GM21528 (cell line): ENCODE measurements at regions not wholly inside any gene's neighbourhood (a gene's known extent, or its start where the extent isn't known, plus 50 kb on each side); places are given as distances from the start of the nearest gene placed in this dataset.
"Not testable (repeated sequence)": the region's sequence is repeated elsewhere in the genome, so short reads cannot be mapped to it uniquely, and the experiment has no call there.

Experiments
- ATAC-seq: cut with Tn5 transposase; IDR thresholded peaks from one replicate; pipeline ENCODE4 v1.9.1; 2021; ENCODE audit warnings: mild to moderate bottlenecking, moderate library complexity; ENCODE audit not compliant: unreplicated experiment, low FRiP score

GRCh38 chr20:39766333-39766732 is 804.2 kb downstream of the DHX35 start:
- ATAC-seq, result no peak

- no peak for ATAC-seq
Measured at GRCh38 chr20:39762716-39763115, 800.6 kb downstream of the DHX35 start.

GRCh38 chr20:39758876-39759275 is 796.7 kb downstream of the DHX35 start:
- no peak for ATAC-seq

- no peak for ATAC-seq
Measured at GRCh38 chr20:39756828-39757227, 794.7 kb downstream of the DHX35 start.

- no peak for ATAC-seq
Measured at GRCh38 chr20:39756369-39756768, 794.2 kb downstream of the DHX35 start.

GRCh38 chr20:39752262-39752876 is 790.2 kb downstream of the DHX35 start:
- ATAC-seq, result no peak

- ATAC-seq, result no peak
Measured at GRCh38 chr20:39751557-39752137, 789.5 kb downstream of the DHX35 start.

GRCh38 chr20:39745380-39745779 is 783.2 kb downstream of the DHX35 start:
- ATAC-seq, result no peak

- ATAC-seq, result no peak
Measured at GRCh38 chr20:39738651-39739050, 776.5 kb downstream of the DHX35 start.

GRCh38 chr20:39736434-39737327 is 774.5 kb downstream of the DHX35 start:
- no peak for ATAC-seq

- not testable (repeated sequence) for ATAC-seq
Measured at GRCh38 chr20:39725513-39725912, 763.4 kb downstream of the DHX35 start.

GRCh38 chr20:39719293-39719692 is 757.1 kb downstream of the DHX35 start:
- no peak for ATAC-seq

- ATAC-seq, result no peak
Measured at GRCh38 chr20:39717936-39718335, 755.8 kb downstream of the DHX35 start.

GRCh38 chr20:39716796-39717341 is 754.7 kb downstream of the DHX35 start:
- no peak for ATAC-seq

GRCh38 chr20:39713076-39713840 is 751.1 kb downstream of the DHX35 start:
- no peak for ATAC-seq

- ATAC-seq, result no peak
Measured at GRCh38 chr20:39706184-39706663, 744.1 kb downstream of the DHX35 start.

- no peak for ATAC-seq
Measured at GRCh38 chr20:39705032-39705431, 742.9 kb downstream of the DHX35 start.

GRCh38 chr20:39703357-39703756 is 741.2 kb downstream of the DHX35 start:
- not testable (repeated sequence) for ATAC-seq

- no peak for ATAC-seq
Measured at GRCh38 chr20:39702701-39703349, 740.7 kb downstream of the DHX35 start.

GRCh38 chr20:39700528-39700927 is 738.4 kb downstream of the DHX35 start:
- no peak for ATAC-seq
